ENCODE measurements at regions not wholly inside any gene's neighbourhood (a gene's known extent, or its start where the extent isn't known, plus 50 kb on each side); places are given as distances from the start of the nearest gene placed in this dataset.
A peak's percentile ranks its signal among the peaks of the same experiment; 100 is the strongest.
"Not testable (repeated sequence)": the region's sequence is repeated elsewhere in the genome, so short reads cannot be mapped to it uniquely, and the experiment has no call there.

- no peak for DNase-seq
Measured at GRCh38 chr2:66240286-66240685, 194.6 kb upstream of the MEIS1 start.

GRCh38 chr2:66239655-66240054 lies 195.3 kb upstream of the MEIS1 start:
- no peak for DNase-seq

GRCh38 chr2:66237803-66238379 lies 197.0 kb upstream of the MEIS1 start:
- peak; percentile 53 for DNase-seq

GRCh38 chr2:66236816-66237802 lies 197.8 kb upstream of the MEIS1 start:
- no peak for DNase-seq

- no peak for DNase-seq
Measured at GRCh38 chr2:66236067-66236685, 198.7 kb upstream of the MEIS1 start.

GRCh38 chr2:66235428-66235827 lies 199.5 kb upstream of the MEIS1 start:
- DNase-seq = no peak

- DNase-seq = no peak
Measured at GRCh38 chr2:66233981-66234380, 200.9 kb upstream of the MEIS1 start.

- DNase-seq = no peak
Measured at GRCh38 chr2:66228128-66228547, 206.8 kb upstream of the MEIS1 start.

- DNase-seq = no peak
Measured at GRCh38 chr2:66217039-66217585, 217.8 kb upstream of the MEIS1 start.

GRCh38 chr2:66212749-66213148 lies 222.2 kb upstream of the MEIS1 start:
- DNase-seq = no peak

- no peak for DNase-seq
Measured at GRCh38 chr2:66202586-66202985, 232.3 kb upstream of the MEIS1 start.

GRCh38 chr2:66201242-66201641 lies 233.7 kb upstream of the MEIS1 start:
- DNase-seq = no peak

GRCh38 chr2:66198873-66199272 lies 236.1 kb upstream of the MEIS1 start:
- DNase-seq = no peak

GRCh38 chr2:66192888-66193287 lies 242.0 kb upstream of the MEIS1 start:
- DNase-seq = no peak

- DNase-seq = no peak
Measured at GRCh38 chr2:66191311-66191710, 243.6 kb upstream of the MEIS1 start.

GRCh38 chr2:66189553-66189952 lies 245.4 kb upstream of the MEIS1 start:
- DNase-seq = no peak

- no peak for DNase-seq
Measured at GRCh38 chr2:66186537-66186936, 248.4 kb upstream of the MEIS1 start.

GRCh38 chr2:66185497-66186054 lies 249.3 kb upstream of the MEIS1 start:
- no peak for DNase-seq

- DNase-seq = not testable (repeated sequence)
Measured at GRCh38 chr2:66177128-66177796, 257.7 kb upstream of the MEIS1 start.

GRCh38 chr2:66174491-66174890 lies 260.4 kb upstream of the MEIS1 start:
- no peak for DNase-seq

GRCh38 chr2:66173645-66174044 lies 261.3 kb upstream of the MEIS1 start:
- peak; percentile 67 for DNase-seq

GRCh38 chr2:66171530-66171929 lies 263.4 kb upstream of the MEIS1 start:
- no peak for DNase-seq

Measured in DMS 273 treated with DMSO at 0.1 percent for 48 hours (cell line).